Fibroblast of lung (primary cell): ENCODE measurements at regions not wholly inside any gene's neighbourhood (a gene's known extent, or its start where the extent isn't known, plus 50 kb on each side); places are given as distances from the start of the nearest gene placed in this dataset.

ENCODE experiments used
- DNase-seq, 2 donors: peaks; one replicate each; pipeline versions ENCODE4 v3.0.0 to v3.0.0-alpha.2; 2010; ENCODE audit warnings: low read depth in 2 of 2
- H2AFZ ChIP-seq: 2 replicates; pipeline ENCODE4 v1.5.1; 2012; ENCODE audit warnings: low read length, control low read depth, inconsistent platforms
- H3K27ac ChIP-seq: 2 replicates; pipeline ENCODE4 v1.5.1; 2011; ENCODE audit warnings: low read length, control low read depth; ENCODE audit not compliant: insufficient read depth
- H3K27me3 ChIP-seq: 2 replicates; pipeline ENCODE4 v1.5.1; 2011; ENCODE audit warnings: mild to moderate bottlenecking, low read length; ENCODE audit not compliant: control insufficient read depth, insufficient read depth
- H3K36me3 ChIP-seq: 2 replicates; pipeline ENCODE4 v1.5.1; 2011; ENCODE audit warnings: low read length; ENCODE audit not compliant: control insufficient read depth, insufficient read depth
- H3K4me1 ChIP-seq: 2 replicates; pipeline ENCODE4 v1.5.1; 2011; ENCODE audit warnings: low read length; ENCODE audit not compliant: control insufficient read depth, insufficient read depth; ENCODE audit errors: extremely low read depth
- H3K4me2 ChIP-seq: 2 replicates; pipeline ENCODE4 v1.5.1; 2011; ENCODE audit warnings: low read length, control low read depth; ENCODE audit not compliant: insufficient read depth; ENCODE audit errors: extremely low read depth
- H3K4me3 ChIP-seq, 4 experiments: fragments of 200-600 bp in 1 of 4; sonication (generic) in 1 of 4; replicated peaks in 1 of 4; 2 replicates each; pipeline ENCODE4 v1.5.1; 2011 to 2016; ENCODE audit warnings: low read length in 4 of 4, low read depth in 3 of 4, mild to moderate bottlenecking in 3 of 4, control low read depth in 2 of 4, inconsistent platforms in 1 of 4, mixed read lengths in 1 of 4; ENCODE audit not compliant: insufficient read depth in 1 of 4; ENCODE audit errors: control extremely low read depth in 1 of 4
- H3K79me2 ChIP-seq: 2 replicates; pipeline ENCODE4 v1.5.1; 2012; ENCODE audit warnings: mild to moderate bottlenecking, low read length, inconsistent platforms; ENCODE audit not compliant: control insufficient read depth, insufficient read depth
- H3K9ac ChIP-seq: 2 replicates; pipeline ENCODE4 v1.5.1; 2011; ENCODE audit warnings: mild to moderate bottlenecking, low read length, control low read depth; ENCODE audit not compliant: insufficient read depth
- H3K9me3 ChIP-seq: 2 replicates; pipeline ENCODE4 v1.5.1; 2012; ENCODE audit warnings: low read depth, low read length; ENCODE audit not compliant: control insufficient read depth, insufficient read depth
- H4K20me1 ChIP-seq: 2 replicates; pipeline ENCODE4 v1.5.1; 2011; ENCODE audit warnings: low read length; ENCODE audit not compliant: control insufficient read depth, insufficient read depth; ENCODE audit errors: extremely low read depth
- EZH2 ChIP-seq: IDR thresholded peaks from 2 replicates; pipeline ENCODE4 v1.5.1; 2012; ENCODE audit warnings: low read length, control low read depth, mild to moderate bottlenecking; ENCODE audit errors: missing control alignments
- TF ChIP-seq, protein P1 (sequence below), 2 donors: IDR thresholded peaks in 1 of 2; conservative IDR thresholded peaks in 1 of 2; 1 replicate in 1 of 2; 2 replicates in 1 of 2; pipeline ENCODE4 v1.5.1; 2011 to 2012; ENCODE audit warnings: low read length in 2 of 2, control low read depth in 1 of 2, inconsistent platforms in 1 of 2, low read depth in 1 of 2, mild to moderate bottlenecking in 1 of 2

DNA sequence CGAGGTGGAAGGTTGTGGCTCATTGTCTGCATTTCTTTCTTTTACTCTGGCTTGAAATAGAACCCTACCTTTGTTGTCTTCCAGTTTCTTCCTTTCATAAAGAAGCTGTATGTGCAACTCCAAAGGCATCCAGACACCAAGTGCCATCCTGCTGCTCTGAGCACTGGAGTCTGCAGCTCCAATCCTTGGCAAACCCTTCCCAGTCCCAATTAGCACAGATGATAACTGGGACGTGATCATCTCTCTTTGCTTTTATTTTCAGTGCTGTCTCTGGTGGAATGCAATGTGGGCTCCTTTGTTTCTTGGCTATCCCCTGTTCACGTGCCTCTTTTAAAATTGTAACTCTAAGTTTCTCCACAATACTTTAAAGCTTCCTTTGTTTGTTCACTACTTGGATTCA lies 140.9 kb downstream of the AQP9 start:
- no peaks in the 10 kb centered on the region for H4K20me1 ChIP-seq

DNA sequence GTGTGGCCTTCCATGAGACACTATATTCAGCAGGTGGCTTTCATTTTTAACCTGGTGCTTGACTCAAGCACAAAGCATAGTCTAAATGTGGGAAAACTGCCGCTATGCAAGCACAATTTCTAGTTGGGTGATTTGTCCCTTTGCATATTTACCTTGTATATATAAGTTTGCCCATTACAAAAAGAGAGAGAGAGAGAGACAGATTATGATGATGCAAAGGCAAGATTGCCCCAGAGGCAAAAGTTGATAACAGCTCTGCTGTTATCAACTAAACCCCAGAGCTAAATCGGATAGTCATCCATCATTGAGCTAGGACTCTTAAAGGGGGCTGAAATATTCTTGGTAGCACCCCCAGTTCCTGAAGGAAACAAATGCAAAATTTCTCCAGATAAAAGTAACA lies 141.5 kb downstream of the AQP9 start:
- no peak for TF ChIP-seq EZH2
- TF ChIP-seq, protein P1, sequence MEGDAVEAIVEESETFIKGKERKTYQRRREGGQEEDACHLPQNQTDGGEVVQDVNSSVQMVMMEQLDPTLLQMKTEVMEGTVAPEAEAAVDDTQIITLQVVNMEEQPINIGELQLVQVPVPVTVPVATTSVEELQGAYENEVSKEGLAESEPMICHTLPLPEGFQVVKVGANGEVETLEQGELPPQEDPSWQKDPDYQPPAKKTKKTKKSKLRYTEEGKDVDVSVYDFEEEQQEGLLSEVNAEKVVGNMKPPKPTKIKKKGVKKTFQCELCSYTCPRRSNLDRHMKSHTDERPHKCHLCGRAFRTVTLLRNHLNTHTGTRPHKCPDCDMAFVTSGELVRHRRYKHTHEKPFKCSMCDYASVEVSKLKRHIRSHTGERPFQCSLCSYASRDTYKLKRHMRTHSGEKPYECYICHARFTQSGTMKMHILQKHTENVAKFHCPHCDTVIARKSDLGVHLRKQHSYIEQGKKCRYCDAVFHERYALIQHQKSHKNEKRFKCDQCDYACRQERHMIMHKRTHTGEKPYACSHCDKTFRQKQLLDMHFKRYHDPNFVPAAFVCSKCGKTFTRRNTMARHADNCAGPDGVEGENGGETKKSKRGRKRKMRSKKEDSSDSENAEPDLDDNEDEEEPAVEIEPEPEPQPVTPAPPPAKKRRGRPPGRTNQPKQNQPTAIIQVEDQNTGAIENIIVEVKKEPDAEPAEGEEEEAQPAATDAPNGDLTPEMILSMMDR (conservative IDR thresholded peaks at IDR 0.05 in 1 of 2, IDR thresholded peaks at IDR 0.05 in 1 of 2; ENCODE audit: low read depth in 1 of 2, low read length in 2 of 2) = no peak
- H2AFZ ChIP-seq = no peak overlapping the region
- no peak overlapping the region for H3K9ac ChIP-seq
- peaks cover 2% of the 10 kb centered on the region for H3K4me1 ChIP-seq
- H4K20me1 ChIP-seq = no peaks in the 10 kb centered on the region
- no peak overlapping the region for H3K27ac ChIP-seq
- H3K4me3 ChIP-seq = no peak overlapping the region
- no peaks in the 10 kb centered on the region for H3K9me3 ChIP-seq
- no peak overlapping the region for H3K4me2 ChIP-seq
- no peak for DNase-seq
- H3K79me2 ChIP-seq = no peaks in the 10 kb centered on the region
- H3K36me3 ChIP-seq = no peaks in the 10 kb centered on the region
- H3K27me3 ChIP-seq = no peaks in the 10 kb centered on the region

More for the DNA sequence above, 140.9 kb downstream of the AQP9 start:
- H3K27me3 ChIP-seq = no peaks in the 10 kb centered on the region
- no peak overlapping the region for H2AFZ ChIP-seq
- peaks cover 2% of the 10 kb centered on the region for H3K4me1 ChIP-seq
- H3K36me3 ChIP-seq = no peaks in the 10 kb centered on the region
- no peak overlapping the region for H3K9ac ChIP-seq
- TF ChIP-seq EZH2 = no peak
- TF ChIP-seq, protein P1 (conservative IDR thresholded peaks at IDR 0.05 in 1 of 2, IDR thresholded peaks at IDR 0.05 in 1 of 2; ENCODE audit: low read depth in 1 of 2, low read length in 2 of 2) = no peak
- no peaks in the 10 kb centered on the region for H3K79me2 ChIP-seq
- no peak overlapping the region for H3K4me2 ChIP-seq
- H3K4me3 ChIP-seq = no peak overlapping the region
- no peak overlapping the region for H3K27ac ChIP-seq
- H3K9me3 ChIP-seq = no peaks in the 10 kb centered on the region
- no peak for DNase-seq

DNA sequence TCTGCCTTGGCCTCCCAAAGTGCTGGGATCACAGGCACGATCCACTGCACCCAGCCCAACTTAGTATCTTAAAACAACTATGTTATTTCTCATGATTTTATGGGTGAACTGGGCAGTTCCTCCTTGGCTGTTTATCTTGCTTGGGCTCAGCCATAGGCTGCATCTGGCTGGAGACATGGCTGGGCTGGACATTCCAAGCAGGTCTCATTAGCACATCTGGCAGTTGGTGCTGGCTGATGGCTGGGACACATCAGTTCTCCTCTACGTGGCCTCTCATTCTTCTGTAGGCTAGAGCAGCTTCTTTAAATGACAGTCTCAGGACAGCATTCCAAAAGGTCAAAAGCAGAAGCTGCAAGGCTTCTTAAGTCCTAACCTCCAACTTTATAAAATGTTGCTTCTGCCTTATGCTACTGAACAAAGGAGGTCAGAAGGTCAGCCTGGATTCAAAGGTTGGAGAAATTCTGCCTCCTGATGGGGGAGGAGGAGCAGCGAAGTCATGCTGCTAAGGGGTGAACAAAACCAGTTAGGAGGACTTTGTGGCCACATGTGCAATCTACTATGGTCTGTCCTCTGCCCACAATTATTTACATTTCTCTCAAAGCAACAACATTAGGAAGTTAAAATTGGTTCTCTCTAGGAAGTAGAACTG lies 144.0 kb downstream of the AQP9 start:
- Histone ChIP-seq H3K9ac (no peak overlapping the region), H3K4me2 (no peak overlapping the region), H3K27ac (no peak overlapping the region), H3K79me2 (no peaks in the 10 kb centered on the region), H3K27me3 (no peaks in the 10 kb centered on the region), H4K20me1 (no peaks in the 10 kb centered on the region), H2AFZ (peak overlapping the region; percentile 5), H3K9me3 (no peaks in the 10 kb centered on the region), H3K4me1 (peaks cover 2% of the 10 kb centered on the region), H3K36me3 (no peaks in the 10 kb centered on the region), H3K4me3 (no peak overlapping the region)
- no peak for TF ChIP-seq EZH2
- TF ChIP-seq, protein P1 (conservative IDR thresholded peaks at IDR 0.05 in 1 of 2, IDR thresholded peaks at IDR 0.05 in 1 of 2; ENCODE audit: low read depth in 1 of 2, low read length in 2 of 2) = no peak
- DNase-seq = peak in 1 of 2 donors; percentile 40
